Fibroblast of peridontal ligament (primary cell): ENCODE measurements at regions not wholly inside any gene's neighbourhood (a gene's known extent, or its start where the extent isn't known, plus 50 kb on each side); places are given as distances from the start of the nearest gene placed in this dataset.
A peak's percentile ranks its signal among the peaks of the same experiment; 100 is the strongest.

Experiments
- DNase-seq: peaks from one replicate; pipeline ENCODE4 v3.0.0-alpha.2; 2010; ENCODE audit errors: extremely low read depth

DNA sequence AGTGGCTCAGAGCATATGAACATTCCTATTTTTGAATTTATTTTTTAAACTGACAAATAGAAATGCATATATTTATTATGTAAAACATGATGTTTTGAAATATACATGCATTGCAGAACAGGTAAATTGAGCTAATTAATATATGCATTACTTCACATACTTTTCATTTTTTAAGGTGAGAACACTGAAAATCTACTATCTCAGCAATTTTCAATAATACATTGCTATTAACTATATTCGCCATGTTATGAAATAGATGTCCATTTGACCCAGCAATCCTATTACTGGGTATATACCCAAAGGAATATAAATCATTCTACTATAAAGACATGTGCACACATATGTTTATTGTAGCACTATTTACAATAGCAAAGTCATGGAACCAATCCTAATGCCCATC, 717.7 kb upstream of the PIK3C3 start:
- DNase-seq: no peak

DNA sequence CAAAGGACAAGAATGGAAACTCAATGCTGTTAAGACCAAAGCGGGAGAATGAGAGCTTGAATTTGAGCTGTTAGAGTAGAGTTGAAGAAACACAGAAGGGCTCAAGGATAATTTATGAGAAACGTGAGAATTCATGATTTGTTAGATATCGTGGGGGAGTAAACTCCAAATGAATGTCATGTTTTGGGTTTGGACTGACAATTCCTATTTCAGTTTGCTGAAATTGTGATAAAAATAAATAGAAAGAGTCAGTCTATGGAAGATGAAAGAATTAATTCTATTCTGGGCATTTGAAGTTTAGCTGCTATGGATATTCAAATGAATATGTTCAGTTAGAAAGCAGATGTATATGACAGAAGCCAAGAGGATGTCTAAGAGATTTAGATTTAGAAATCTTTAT, 723.4 kb upstream of the PIK3C3 start:
- DNase-seq: no peak

DNA sequence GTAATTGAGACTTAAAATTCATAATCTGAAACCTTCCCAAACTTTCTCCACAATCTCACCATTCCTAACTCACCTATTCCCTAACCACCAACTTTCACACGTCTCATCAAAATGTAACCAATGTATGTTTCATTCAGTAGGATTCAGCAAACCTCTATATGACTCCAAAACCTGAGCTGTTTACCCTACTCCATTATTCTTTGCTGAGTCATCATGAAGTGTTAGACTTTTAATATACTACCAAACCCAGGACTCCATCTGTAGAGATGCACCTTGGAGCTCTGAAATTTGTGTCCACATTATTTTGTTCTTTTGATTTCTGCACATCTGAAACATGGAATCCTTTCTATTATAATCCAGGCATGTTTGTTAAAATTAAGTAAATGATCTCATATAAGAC, 727.0 kb upstream of the PIK3C3 start:
- no peak for DNase-seq

DNA sequence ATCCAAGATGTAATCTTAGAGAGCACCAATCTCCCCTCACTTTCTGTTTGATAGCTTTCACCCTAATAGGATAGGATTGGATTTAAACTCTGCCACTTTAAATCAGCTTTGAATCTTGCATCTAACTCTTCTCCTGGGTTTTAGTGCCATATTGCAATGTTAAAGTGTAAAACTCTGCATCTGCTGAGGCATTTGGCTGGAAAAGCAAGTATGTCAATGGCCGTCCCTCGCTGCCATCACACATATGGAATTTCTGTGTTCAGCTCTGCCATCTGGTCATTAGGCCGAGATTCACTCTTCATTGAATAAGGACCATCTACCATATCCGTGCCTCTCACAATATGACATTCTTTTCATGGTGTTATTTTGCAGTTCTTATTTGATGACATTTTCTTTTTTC, 728.1 kb upstream of the PIK3C3 start:
- DNase-seq: no peak

DNA sequence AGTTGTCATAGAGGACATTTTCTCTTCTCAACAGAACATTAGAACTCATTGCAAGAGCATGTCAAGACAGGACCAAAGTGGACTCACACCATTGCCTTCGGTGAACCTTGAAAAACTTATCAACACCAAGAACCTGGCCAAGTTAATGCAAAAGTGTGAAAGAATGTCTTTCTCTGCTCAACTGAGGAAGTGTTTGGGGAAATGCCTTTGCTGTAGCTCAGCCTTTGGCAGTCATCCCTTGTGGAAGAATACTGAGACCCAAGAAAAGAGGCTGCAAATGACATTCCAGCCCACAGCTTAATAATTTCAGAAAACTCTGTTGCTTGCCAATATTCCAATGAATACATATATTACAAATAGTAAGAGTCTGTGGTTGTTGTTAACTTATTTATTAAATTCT, 728.8 kb upstream of the PIK3C3 start:
- peak; percentile 25 for DNase-seq

DNA sequence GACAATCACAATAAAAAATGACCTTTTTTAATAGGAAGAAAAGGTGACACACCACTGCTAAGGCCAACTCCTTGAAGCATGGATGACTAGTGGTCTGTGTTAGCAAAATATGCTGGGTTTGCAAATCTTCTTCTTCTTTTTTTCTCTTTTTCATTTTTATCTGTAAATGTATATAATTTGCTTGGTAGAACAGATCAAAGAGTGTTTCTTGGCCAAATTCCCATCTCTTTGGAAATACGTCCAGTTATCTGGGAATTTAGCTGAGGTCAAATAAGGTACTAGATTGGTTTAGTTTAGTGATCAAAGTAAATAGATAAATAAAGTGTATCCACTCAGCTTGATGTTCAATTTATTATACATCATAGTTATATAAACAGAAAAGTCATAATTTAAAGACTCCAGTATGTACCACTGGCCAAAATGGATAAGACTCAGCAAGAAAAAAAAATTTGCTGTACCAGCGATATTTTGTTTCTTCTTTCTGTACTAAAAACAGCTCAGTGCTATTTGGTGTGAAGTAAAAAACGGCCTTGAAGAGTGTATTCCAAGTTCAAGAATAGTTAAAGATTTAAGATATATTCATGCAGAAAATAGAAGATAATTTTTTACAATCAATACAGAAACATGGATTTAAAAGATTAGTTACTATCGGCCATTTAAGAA, 738.6 kb upstream of the PIK3C3 start:
- DNase-seq: no peak

DNA sequence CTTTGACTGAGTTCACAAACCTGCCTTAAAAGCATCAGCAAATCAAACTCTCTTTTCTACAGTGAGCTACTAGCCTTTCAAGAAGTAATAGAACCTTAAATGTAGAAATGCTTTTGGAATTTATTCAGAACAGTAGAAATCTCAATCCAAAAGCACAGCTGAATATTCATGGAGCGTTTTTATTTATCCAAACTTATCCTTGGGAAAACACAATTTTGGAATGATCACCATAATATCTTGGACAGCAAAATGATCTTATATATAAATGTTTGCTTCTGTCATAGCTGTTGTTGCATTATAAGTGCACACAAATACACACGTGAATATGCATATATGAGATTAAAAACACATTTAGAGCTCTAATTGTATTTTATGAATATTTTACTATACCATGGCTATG, 747.3 kb upstream of the PIK3C3 start:
- DNase-seq: no peak

DNA sequence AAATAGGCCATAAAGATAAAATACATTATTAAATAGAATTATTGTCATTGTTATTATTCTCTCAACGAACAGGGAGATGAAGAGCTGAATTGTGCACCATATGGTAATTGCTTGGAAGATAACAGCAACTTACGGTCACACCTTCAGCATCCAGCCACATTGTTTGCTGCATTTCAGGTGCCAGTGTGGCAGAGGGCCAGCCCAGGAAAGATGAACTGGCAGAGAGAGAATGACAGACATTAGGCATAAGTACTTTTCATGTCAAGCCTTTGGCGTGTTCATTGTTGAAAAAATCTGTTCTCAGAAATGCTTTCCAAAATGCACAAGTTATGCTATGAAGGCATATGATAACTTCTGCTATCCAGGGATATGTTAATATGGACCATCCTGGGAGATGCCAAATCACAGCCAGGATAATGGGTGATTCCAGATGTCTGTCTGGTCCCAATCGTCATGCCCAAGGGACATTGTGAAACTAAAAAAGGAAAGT, 748.6 kb upstream of the PIK3C3 start:
- no peak for DNase-seq

DNA sequence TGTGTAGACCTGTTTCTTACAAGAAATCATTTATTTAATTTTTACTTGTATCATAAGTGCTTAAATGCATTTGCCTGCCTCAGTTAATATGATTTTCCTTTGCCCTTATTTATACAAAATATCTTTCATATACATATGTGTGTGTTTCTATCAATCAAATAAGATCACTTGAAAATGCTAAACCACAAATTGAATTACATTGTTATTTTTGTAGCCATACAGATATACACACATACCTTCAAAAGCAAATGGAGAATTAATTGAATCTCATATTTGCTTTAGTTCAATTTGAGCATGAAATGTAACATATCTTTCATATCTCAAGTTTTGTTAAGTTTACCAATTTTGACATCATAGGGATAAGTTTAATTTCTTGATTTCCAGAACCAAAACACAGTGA, 755.8 kb upstream of the PIK3C3 start:
- DNase-seq: no peak

DNA sequence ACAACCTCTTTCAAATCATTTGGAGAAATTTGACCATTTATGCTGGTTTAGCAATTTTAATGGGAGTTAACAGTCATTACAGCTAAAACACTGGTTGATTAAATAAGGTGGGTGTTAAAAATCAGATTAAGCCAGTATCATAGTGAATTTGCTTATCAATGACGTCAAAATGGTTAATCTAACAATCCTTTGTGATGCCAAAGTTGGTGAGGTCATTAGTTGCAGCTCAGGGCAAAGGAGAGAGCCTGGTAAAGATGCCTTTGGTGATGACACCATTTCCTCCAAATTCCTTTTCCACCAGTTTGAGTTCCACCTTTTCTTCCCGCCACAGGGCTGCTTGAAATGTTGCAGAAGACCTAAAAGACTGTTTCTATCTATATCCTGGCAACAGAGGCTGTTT, 757.1 kb upstream of the PIK3C3 start:
- no peak for DNase-seq

DNA sequence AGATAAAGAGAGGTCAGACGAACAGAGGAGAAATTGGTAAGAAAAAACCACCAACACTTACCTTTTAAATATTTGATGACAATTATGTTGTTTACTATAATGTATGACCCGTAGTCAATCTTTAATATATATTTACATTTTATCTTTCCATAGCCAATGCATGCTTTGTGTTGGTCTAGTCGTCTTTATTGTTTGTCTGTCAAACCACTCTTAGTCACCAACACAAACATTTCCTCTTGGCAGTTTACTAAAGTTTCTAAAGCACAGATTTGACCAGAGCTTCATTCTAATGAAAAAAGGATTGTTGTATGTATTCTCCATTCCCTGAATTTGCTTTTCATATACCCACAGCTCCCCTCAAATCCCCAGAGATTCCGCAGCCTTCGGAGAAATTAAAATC, 784.7 kb upstream of the PIK3C3 start:
- DNase-seq: peak; percentile 14

DNA sequence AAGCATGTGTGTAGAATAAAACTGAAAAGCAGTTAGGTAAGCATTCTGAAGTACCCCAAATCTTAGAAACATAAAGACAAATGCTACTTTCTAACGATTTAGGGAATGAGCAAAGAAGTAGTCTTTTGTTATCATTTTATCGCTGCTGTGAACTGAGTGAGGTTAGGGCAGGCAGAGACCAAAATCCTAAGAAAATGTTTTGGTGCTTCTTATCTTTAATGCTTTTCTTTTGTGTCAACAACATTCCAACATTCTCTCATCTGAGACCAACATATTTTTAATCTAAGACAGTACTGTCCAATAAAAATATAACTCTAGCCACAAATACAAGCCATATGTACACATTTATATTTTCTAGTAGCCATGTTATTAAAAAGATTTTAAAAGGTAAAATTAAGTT, 789.4 kb upstream of the PIK3C3 start:
- no peak for DNase-seq

DNA sequence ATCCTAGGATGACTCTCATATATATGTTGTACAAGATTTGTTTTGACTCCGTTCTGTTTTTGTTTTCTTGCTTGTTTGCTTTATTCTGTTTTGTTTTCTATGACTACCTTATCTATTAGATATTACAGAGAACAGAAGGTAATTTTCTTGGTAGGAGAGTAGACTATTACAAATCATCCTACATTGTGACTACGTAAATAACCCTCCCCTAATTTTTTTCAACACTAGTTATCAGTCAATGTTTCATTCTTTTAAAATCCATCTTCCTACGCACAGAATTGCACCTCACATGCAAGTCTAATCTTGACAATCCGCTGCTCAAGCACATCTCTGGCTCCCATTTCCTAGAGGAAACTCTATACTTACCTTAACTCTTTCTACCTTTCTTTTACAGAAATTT, 792.3 kb upstream of the PIK3C3 start:
- DNase-seq: no peak

DNA sequence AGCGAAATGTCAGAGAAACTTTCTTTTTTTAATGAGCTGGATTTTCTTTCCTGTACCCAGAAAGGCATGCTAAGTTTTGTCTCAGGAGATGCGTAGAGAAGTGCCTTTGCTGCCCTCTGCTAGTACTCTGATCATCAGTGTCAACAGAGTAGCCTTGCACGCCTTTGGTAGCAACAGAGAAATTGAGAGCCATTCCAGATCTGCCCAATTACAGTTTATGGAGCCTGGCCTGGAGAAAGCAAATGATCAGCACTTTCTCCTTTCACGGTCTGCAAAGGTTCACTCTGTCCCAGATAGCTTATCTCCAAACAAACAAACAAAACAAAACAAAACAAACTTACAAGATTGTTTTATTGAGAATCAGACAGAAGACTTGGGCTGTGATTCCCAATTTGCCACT, 792.8 kb upstream of the PIK3C3 start:
- DNase-seq: no peak

DNA sequence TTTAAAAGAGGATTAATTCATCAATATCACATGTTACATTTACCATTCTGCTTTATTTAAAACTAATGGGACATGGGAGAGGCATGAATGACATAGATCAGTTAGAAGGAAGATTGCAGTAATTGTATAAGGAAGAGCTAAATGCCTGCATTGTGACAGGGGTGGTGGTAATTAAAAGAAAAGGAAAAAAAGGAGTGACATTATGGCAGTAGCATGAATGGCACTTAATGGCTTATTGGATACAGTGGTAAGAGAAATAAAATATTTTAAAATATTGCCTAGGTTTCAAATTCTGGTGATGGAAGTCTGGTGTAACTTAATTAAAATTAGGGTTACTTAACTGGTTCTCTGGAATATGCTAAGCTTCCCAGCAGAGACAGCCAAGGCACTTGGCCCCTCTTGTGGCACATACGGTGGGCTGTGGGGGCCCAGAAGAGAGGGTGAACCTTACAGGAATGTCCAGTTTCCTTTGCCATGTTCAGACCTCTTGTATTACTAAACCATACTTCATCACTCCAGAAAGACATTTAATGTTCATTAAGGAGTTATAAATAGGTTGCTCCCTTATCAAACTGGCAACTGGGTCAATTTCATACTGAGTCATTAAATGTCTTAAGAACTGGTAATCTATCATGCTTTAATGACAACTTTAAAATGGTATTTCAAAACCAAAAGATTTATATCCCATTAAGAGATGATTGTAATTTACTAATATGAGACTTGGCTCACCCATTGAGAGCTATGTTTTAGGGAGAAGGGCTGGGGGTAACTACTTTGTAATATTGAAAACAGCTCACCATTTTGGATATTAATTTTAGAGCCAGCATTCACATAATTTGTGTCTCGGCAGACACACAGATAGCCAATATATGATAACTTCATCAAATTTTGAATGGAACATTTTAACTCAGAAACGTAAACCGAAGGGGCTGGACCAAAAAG, 798.9 kb upstream of the PIK3C3 start:
- DNase-seq: no peak

DNA sequence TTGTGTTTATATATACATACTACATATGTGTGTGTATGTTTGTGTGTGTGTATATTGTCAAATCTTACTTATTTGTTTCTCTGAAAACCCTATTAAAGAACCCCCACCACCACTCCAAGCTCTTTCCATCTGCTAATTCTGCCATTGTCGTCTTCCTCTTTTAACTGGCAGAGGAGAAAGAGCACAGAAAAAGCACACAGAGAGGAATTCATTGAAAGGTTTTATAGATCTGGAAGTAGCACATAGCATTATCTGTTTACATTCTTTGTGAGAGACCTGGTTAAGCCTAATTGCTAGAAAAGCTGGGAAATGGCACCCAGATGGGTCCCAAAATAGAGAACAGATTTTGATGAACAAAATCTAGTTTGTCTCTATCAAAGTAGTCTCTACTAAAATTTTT, 800.0 kb upstream of the PIK3C3 start:
- DNase-seq: no peak

DNA sequence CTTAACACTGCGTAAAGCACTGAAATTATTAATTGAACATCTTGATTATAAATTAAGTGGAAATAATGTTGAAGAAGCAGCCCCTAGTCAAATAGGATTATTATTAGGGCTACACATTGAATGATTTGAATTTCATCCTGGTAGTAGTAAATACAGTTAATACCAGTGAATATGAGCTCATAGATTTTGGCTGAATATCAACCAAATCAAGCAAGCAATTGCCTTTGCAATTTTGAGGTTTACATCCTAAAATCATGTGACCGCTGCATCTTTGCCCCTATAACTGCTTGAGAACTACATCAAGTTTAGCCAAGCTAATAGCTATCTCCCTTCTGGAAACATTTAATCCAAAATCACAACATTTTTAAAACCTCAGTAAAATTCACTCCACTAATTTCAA, 801.2 kb upstream of the PIK3C3 start:
- DNase-seq: peak; percentile 19

DNA sequence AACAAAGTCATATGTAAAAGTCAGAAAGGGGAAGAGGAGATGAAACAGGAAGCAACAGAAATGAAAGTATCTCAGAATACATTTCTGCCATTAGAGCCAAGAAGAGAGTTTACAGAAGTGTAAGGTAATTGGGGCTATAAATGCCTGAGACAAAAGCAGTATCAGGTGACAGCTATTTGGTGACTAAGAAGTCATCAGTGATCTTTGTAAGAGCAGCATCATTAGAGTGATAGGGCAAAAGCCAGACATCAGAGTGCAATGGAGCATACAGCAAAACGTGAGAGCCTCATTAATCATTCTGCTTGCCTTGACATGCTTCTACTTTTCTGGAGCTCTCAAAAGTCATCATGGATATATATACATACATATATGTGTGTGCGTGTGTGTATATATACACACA, 804.7 kb upstream of the PIK3C3 start:
- DNase-seq: no peak

DNA sequence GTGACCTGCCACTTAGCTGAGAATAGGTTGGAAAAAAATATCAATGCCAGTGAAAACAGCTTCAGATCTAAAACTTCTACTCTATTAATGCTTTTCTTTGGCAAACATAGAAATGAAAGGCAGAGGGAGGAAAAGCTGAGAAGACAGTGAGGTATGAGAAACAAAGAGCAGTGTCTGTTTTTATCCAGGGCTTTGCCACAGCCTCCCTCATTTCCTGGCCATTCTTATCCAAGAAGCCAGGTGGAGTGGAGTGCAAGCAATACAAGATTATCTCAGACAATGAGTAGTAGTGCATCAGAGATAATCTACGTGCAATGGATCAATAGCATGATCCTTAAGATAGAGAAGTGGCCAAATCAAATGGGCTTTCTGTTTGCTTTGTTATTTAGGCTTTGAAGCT, 808.7 kb upstream of the PIK3C3 start:
- no peak for DNase-seq

DNA sequence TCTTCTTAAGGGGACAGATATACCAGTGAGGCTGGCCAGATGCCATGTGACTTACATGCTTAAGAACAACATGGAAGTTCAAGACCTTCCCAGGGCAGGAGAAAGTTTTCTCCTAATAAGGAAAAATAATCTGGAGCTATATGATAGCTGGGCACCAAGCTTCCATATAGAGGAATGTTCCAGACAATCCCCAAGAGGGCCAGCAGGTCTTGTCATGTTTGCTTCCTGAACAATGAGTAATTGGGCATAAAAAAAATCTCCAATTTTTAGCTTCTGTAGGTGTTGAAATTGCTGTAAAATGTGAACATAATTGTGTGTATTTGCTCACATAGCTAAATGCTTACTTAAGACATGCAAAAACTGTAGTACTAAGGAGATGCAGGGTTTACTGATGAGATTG, 809.5 kb upstream of the PIK3C3 start:
- DNase-seq: no peak

DNA sequence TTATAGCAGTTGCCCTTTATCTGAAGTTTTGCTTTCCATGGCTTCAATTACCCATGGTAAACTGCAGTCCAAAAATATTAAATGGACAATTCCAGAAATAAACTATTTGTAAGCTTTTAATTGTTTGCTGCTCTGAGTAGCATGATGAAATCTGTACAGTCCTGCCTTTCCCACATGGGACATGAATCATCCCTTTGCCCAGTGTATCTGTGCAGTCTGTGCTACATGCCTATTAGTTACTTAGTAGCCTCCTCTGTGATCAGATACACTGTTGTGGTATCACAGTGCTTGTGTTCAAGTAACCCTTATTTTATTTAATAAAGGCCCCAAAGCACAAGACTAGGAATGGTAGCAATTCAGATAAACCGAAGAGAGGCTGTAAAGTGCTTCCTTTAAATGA, 810.6 kb upstream of the PIK3C3 start:
- peak; percentile 76 for DNase-seq

DNA sequence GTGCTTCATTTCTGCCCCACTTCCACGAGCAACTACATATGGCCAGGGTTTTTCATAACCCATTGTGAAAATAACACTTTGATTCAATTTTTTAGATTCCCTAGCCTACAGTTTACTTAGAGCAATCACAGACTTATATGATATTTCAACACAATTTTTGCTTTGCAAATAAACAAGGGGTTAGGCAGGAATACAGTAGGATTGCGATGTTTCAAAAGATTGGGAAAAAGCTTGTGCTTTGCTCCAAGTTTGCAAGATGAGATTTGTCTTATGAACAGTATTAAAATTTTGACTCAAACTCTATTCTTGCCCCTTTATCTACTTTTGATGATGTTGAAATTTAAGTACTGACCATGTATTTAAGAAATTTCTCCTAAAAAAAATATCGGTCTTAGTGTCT, 814.5 kb upstream of the PIK3C3 start:
- peak; percentile 80 for DNase-seq

DNA sequence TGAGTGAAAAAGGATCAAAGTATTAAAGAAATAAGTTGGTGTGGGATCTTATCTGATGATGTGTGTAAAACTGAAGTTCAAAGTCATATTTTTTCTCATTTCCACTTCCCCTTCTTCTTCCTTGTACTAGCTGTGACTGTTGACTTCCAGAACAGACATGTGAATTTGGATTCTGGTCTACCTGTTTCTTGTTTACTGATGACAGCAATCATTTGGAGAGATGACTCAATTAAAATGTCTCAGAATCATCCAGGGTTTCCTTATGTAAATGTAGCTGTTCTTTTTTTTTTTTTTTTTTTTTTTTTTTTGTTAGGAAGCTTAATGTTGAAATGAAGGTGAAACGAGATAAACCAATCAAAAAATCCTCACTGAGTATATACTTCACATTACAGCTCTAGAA, 819.9 kb upstream of the PIK3C3 start:
- DNase-seq: no peak
